Thoracic aorta (tissue), 2 donors: ENCODE measurements at regions not wholly inside any gene's neighbourhood (a gene's known extent, or its start where the extent isn't known, plus 50 kb on each side); places are given as distances from the start of the nearest gene placed in this dataset.
"Not testable (repeated sequence)": the region's sequence is repeated elsewhere in the genome, so short reads cannot be mapped to it uniquely, and the experiment has no call there.

Source experiments
- ATAC-seq: fragments of 150-250 bp; one replicate; pipeline ENCODE4 v1.8.0; 2017; ENCODE audit warnings: low read depth; ENCODE audit not compliant: insufficient number of reproducible peaks, low FRiP score
- DNase-seq: peaks from one replicate; pipeline ENCODE4 v3.0.0-alpha.2; 2020; ENCODE audit warnings: low spot score
- H3K27ac ChIP-seq, 2 donors: fragments of 200-600 bp; sonication (generic); 1 replicate in 1 of 2; 2 replicates in 1 of 2; pipeline ENCODE4 v1.5.1; 2016; ENCODE audit warnings: mild to moderate bottlenecking in 2 of 2, moderate library complexity in 2 of 2
- H3K27me3 ChIP-seq: fragments of 200-600 bp; sonication (generic); replicated peaks from 2 replicates; pipeline ENCODE4 v1.6.0; 2016; ENCODE audit warnings: mild to moderate bottlenecking; ENCODE audit not compliant: insufficient read depth
- H3K36me3 ChIP-seq: fragments of 200-600 bp; sonication (generic); one replicate; pipeline ENCODE4 v1.5.1; 2016
- H3K4me1 ChIP-seq, 2 donors: fragments of 200-600 bp; sonication (generic); 1 replicate in 1 of 2; 2 replicates in 1 of 2; pipeline versions ENCODE4 v1.5.1 to v1.6.0; 2016; ENCODE audit warnings: low read depth in 2 of 2, mild to moderate bottlenecking in 1 of 2; ENCODE audit not compliant: control insufficient read depth in 1 of 2
- H3K4me3 ChIP-seq: fragments of 200-600 bp; sonication (generic); 2 replicates; pipeline ENCODE4 v1.5.1; 2016; ENCODE audit warnings: mild to moderate bottlenecking
- H3K9me3 ChIP-seq: fragments of 200-600 bp; sonication (generic); 2 replicates; pipeline ENCODE4 v1.5.1; 2016
- CTCF ChIP-seq: fragments of 200-600 bp; sonication (generic); IDR thresholded peaks from one replicate; pipeline ENCODE4 v1.5.1; 2019; ENCODE audit warnings: antibody characterized with exemption

- no peak overlapping the region for H3K4me3 ChIP-seq
- no peak for ATAC-seq
- H3K4me1 ChIP-seq = no peaks in the 10 kb centered on the region
- H3K9me3 ChIP-seq = peaks cover 7% of the 10 kb centered on the region
- no peak for DNase-seq
- no peak overlapping the region for H3K27ac ChIP-seq
- no peak for TF ChIP-seq CTCF
- no peaks in the 10 kb centered on the region for H3K36me3 ChIP-seq
- H3K27me3 ChIP-seq = no peaks in the 10 kb centered on the region
Observed at GRCh38 chr14:23884541-23884904, 69.0 kb upstream of the DHRS4 start.

GRCh38 chr14:23887536-23887935 lies 66.0 kb upstream of the DHRS4 start:
- TF ChIP-seq CTCF = no peak
- Histone ChIP-seq H3K27ac (no peak overlapping the region), H3K27me3 (no peaks in the 10 kb centered on the region), H3K9me3 (peaks cover 7% of the 10 kb centered on the region), H3K4me1 (no peaks in the 10 kb centered on the region), H3K36me3 (no peaks in the 10 kb centered on the region), H3K4me3 (no peak overlapping the region)
- ATAC-seq (no peak), DNase-seq (no peak)

DNA sequence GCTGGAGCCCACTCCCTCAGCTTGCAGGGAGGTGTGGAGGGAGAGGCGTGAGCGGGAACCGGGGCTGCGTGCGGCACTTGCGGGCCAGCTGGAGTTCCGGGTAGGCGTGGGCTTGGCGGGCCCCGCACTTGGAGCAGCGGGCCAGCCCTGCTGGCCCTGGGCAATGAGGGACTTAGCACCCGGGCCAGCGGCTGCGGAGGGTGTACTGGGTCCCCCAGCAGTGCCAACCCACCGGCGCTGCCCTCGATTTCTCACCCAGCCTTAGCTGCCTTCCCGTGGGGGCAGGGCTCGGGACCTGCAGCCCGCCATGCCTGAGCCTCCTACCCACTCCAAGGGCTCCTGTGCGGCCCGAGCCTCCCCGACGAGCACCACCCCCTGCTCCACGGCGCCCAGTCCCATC lies 61.9 kb upstream of the DHRS4 start:
- H3K27me3 ChIP-seq, DNase-seq, ATAC-seq, H3K9me3 ChIP-seq, H3K4me1 ChIP-seq, H3K27ac ChIP-seq, H3K4me3 ChIP-seq, H3K36me3 ChIP-seq: not testable (repeated sequence)

- not testable (repeated sequence) for H3K4me3 ChIP-seq, H3K9me3 ChIP-seq, H3K4me1 ChIP-seq, H3K27ac ChIP-seq, H3K27me3 ChIP-seq, DNase-seq, ATAC-seq, H3K36me3 ChIP-seq
Observed at GRCh38 chr14:23892289-23892688, 61.3 kb upstream of the DHRS4 start.

DNA sequence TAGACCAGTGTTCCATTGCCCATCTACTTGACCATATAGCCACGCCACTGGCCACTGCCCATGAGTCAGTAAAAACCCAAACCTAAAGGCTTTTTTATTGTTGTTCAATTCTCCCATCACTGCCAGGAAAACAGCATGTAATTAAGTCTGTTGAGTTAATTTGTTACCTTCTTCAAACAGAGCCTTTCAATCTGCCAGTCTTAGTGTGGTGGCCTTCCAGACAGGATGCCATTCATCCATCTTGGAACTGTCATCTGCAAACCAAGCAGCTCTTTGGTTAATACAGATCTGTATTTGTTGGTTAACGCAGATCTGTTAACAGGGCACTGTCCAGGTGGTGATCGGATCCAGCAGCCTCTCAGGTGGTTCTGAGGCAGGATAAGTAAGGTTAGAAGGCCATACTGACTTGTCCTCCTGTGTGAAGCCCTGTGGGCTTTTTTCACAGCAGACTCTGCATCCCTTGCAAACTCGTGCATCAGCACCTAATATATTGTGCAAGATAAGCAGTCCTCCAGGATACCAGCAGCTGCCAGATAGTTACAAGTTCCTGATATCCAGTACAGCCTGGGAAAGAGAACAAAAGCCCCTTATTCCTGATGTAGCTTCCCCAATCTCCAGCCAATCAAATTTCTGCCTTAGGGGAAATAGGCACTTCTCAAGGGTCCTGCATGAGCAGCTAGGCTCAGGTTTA lies 59.1 kb upstream of the DHRS4 start:
- no peak for ATAC-seq
- H3K36me3 ChIP-seq = no peaks in the 10 kb centered on the region
- DNase-seq = no peak
- no peaks in the 10 kb centered on the region for H3K9me3 ChIP-seq
- no peaks in the 10 kb centered on the region for H3K4me1 ChIP-seq
- no peak for TF ChIP-seq CTCF
- no peak overlapping the region for H3K27ac ChIP-seq
- H3K4me3 ChIP-seq = no peak overlapping the region
- H3K27me3 ChIP-seq = no peaks in the 10 kb centered on the region

DNA sequence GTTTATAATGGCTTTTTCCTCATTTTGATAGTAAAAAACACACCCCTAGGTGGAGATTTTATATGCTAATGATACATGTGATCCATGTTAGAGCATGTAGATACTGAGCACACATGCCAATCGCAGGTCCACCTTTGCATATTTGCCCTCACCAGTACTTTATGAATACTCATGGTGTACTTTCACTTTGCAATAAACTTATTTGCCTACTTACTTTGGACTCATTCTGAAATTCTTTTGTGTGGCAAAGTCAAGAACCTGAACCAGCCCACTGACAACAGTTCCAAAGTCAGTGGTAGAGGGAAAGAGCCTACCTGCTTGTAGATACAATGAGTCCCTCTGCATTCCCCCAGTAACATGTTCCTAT lies 58.5 kb upstream of the DHRS4 start:
- Histone ChIP-seq H3K4me1 (no peaks in the 10 kb centered on the region), H3K36me3 (no peaks in the 10 kb centered on the region), H3K27ac (no peak overlapping the region), H3K9me3 (no peaks in the 10 kb centered on the region), H3K27me3 (no peaks in the 10 kb centered on the region), H3K4me3 (no peak overlapping the region)
- TF ChIP-seq CTCF = no peak
- ATAC-seq (no peak), DNase-seq (no peak)
